ENCODE measurements at regions not wholly inside any gene's neighbourhood (a gene's known extent, or its start where the extent isn't known, plus 50 kb on each side); places are given as distances from the start of the nearest gene placed in this dataset.

- FAIRE-seq = no peak
- H3K27ac ChIP-seq (ENCODE audit: low read depth in 2 of 2, low read length in 2 of 2) = no peak overlapping the region
- H3K27me3 ChIP-seq (ENCODE audit: control insufficient read depth, insufficient read depth, low read length) = no peaks in the 10 kb centered on the region
- H3K36me3 ChIP-seq (ENCODE audit: control insufficient read depth in 2 of 3, insufficient read depth in 3 of 3, low read length in 3 of 3) = no peaks in the 10 kb centered on the region
- TF ChIP-seq CTCF (IDR thresholded peaks at IDR 0.05; ENCODE audit: borderline replicate concordance, extremely low read depth, insufficient read depth) = no peak
- no peaks in the 10 kb centered on the region for H3K9me3 ChIP-seq (ENCODE audit: control insufficient read depth in 2 of 3, insufficient read depth in 1 of 3, low read length in 3 of 3)
- DNase-seq = no peak
- no peak overlapping the region for H3K4me3 ChIP-seq (ENCODE audit: low read length in 3 of 3)
- intact Hi-C loops (cut with DNase I) = no loop called here
- H3K9ac ChIP-seq (ENCODE audit: low read length in 3 of 3) = no peak overlapping the region
- peaks cover 0 to 2% (median 0%) of the 10 kb centered on the region in 3 donors for H3K4me1 ChIP-seq (ENCODE audit: control insufficient read depth in 2 of 3, insufficient read depth in 2 of 3, low read depth in 1 of 3, low read length in 3 of 3)
Measured at GRCh38 chr2:34533585-34534183, 934.6 kb upstream of the FAM98A start.

DNA sequence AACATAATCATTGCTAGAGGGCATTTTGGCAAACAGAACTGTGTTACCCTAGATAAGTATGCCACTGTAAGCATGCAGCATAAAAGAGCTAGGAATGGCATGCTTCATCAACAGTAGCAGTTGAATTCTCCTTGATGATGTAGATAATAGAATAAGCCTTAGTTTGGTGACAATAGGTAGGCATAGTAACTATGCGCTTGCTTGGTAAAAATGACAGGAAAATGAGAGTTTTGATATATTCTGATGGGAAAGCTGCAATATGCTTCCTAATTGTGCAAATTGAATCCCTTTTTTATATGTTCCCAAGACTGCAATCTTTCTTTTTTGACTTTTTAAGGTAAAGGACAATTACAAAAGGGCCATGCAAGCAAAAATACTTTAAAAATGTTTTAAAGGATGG is 930.9 kb upstream of the FAM98A start:
- Histone ChIP-seq H3K4me3 (ENCODE audit: low read length in 3 of 3) (no peak overlapping the region), H3K9ac (ENCODE audit: low read length in 3 of 3) (no peak overlapping the region), H3K4me1 (ENCODE audit: control insufficient read depth in 2 of 3, insufficient read depth in 2 of 3, low read depth in 1 of 3, low read length in 3 of 3) (peaks cover 0 to 2% (median 0%) of the 10 kb centered on the region in 3 donors), H3K27me3 (ENCODE audit: control insufficient read depth, insufficient read depth, low read length) (no peaks in the 10 kb centered on the region), H3K9me3 (ENCODE audit: control insufficient read depth in 2 of 3, insufficient read depth in 1 of 3, low read length in 3 of 3) (no peaks in the 10 kb centered on the region), H3K36me3 (ENCODE audit: control insufficient read depth in 2 of 3, insufficient read depth in 3 of 3, low read length in 3 of 3) (no peaks in the 10 kb centered on the region), H3K27ac (ENCODE audit: low read depth in 2 of 2, low read length in 2 of 2) (no peak overlapping the region)
- TF ChIP-seq CTCF (IDR thresholded peaks at IDR 0.05; ENCODE audit: borderline replicate concordance, extremely low read depth, insufficient read depth) = no peak
- intact Hi-C loops (cut with DNase I) = no loop called here
- FAIRE-seq (no peak), DNase-seq (no peak)

- no peak for TF ChIP-seq CTCF (IDR thresholded peaks at IDR 0.05; ENCODE audit: borderline replicate concordance, extremely low read depth, insufficient read depth)
- Histone ChIP-seq H3K4me3 (ENCODE audit: low read length in 3 of 3) (no peak overlapping the region), H3K27me3 (ENCODE audit: control insufficient read depth, insufficient read depth, low read length) (no peaks in the 10 kb centered on the region), H3K36me3 (ENCODE audit: control insufficient read depth in 2 of 3, insufficient read depth in 3 of 3, low read length in 3 of 3) (no peaks in the 10 kb centered on the region), H3K9ac (ENCODE audit: low read length in 3 of 3) (no peak overlapping the region), H3K9me3 (ENCODE audit: control insufficient read depth in 2 of 3, insufficient read depth in 1 of 3, low read length in 3 of 3) (peaks cover 0 to 5% (median 2%) of the 10 kb centered on the region in 3 donors), H3K27ac (ENCODE audit: low read depth in 2 of 2, low read length in 2 of 2) (no peak overlapping the region), H3K4me1 (ENCODE audit: control insufficient read depth in 2 of 3, insufficient read depth in 2 of 3, low read depth in 1 of 3, low read length in 3 of 3) (no peaks in the 10 kb centered on the region)
- FAIRE-seq (no peak), DNase-seq (no peak)
- intact Hi-C loops (cut with DNase I) = no loop called here
Measured at GRCh38 chr2:34523958-34524514, 924.9 kb upstream of the FAM98A start.

Data from kidney (tissue), 13 donors.